Upper lobe of left lung (tissue), 4 donors: ENCODE measurements at regions not wholly inside any gene's neighbourhood (a gene's known extent, or its start where the extent isn't known, plus 50 kb on each side); places are given as distances from the start of the nearest gene placed in this dataset.

ENCODE experiments used
- POLR2A ChIP-seq, 4 donors: fragments of 450-650 bp; IDR thresholded peaks; one replicate each; pipeline ENCODE4 v1.5.1; 2016 to 2017; ENCODE audit warnings: antibody characterized with exemption in 4 of 4, mild to moderate bottlenecking in 2 of 4
- TF ChIP-seq, protein P1 (sequence below), 6 experiments: fragments of 450-650 bp in 4 of 6; fragments of 200-600 bp in 2 of 6; sonication (generic) in 2 of 6; IDR thresholded peaks; one replicate each; pipeline ENCODE4 v1.5.1; 2016 to 2019; ENCODE audit warnings: antibody characterized with exemption in 6 of 6

DNA sequence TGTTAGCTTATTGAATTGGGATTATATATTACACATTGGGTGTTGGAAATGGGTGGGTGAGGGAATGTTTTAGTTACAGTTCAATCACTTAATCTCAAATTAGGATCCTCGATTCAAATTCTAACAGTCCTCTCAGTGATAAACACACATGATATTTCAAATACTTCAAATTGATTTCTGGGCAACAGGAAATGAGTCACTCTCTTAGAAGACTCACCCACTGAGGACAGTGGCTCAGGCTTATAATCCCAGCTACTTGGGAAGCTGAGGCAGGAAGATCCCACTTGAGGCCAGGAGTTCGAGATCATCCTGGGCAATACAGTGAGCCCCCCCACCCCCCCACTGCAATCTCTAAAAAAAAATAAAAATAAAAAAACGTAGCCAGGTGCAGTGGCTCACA is 435.3 kb downstream of the KLF12 start:
- TF ChIP-seq POLR2A (IDR thresholded peaks at IDR 0.05) = no peak
- TF ChIP-seq, protein P1, sequence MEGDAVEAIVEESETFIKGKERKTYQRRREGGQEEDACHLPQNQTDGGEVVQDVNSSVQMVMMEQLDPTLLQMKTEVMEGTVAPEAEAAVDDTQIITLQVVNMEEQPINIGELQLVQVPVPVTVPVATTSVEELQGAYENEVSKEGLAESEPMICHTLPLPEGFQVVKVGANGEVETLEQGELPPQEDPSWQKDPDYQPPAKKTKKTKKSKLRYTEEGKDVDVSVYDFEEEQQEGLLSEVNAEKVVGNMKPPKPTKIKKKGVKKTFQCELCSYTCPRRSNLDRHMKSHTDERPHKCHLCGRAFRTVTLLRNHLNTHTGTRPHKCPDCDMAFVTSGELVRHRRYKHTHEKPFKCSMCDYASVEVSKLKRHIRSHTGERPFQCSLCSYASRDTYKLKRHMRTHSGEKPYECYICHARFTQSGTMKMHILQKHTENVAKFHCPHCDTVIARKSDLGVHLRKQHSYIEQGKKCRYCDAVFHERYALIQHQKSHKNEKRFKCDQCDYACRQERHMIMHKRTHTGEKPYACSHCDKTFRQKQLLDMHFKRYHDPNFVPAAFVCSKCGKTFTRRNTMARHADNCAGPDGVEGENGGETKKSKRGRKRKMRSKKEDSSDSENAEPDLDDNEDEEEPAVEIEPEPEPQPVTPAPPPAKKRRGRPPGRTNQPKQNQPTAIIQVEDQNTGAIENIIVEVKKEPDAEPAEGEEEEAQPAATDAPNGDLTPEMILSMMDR (IDR thresholded peaks at IDR 0.05) = no peak
